WTC11 (cell line): ENCODE measurements at regions not wholly inside any gene's neighbourhood (a gene's known extent, or its start where the extent isn't known, plus 50 kb on each side); places are given as distances from the start of the nearest gene placed in this dataset.

Source experiments
- ATAC-seq: fragments of 200-7000 bp; cut with Tn5 transposase; 2 replicates; pipeline ENCODE4 v1.10.0; 2021; ENCODE audit warnings: mild to moderate bottlenecking, moderate library complexity
- CTCF ChIA-PET: fragments of 300-600 bp; sonication (Branson Sonifier 250); formaldehyde crosslinking; loops from one replicate; lab custom pipeline; 2021; ENCODE audit warnings: antibody characterized with exemption; lab: Charles Lee
- POLR2A ChIA-PET: fragments of 350-600 bp; sonication (Branson Sonifier 250); formaldehyde crosslinking; loops from one replicate; lab custom pipeline; 2021; ENCODE audit warnings: antibody characterized with exemption; lab: Charles Lee
- DNase-seq: peaks from one replicate; pipeline ENCODE4 v3.0.0; 2021; ENCODE audit warnings: low spot score
- H3K27ac Mint-ChIP-seq: 2 replicates; pipeline ENCODE4 v1.8.0; 2021; ENCODE audit warnings: mixed read lengths
- H3K27me3 Mint-ChIP-seq: 2 replicates; pipeline ENCODE4 v1.8.0; 2021; ENCODE audit warnings: low read depth, mild to moderate bottlenecking, moderate library complexity, mixed read lengths
- H3K36me3 Mint-ChIP-seq: 2 replicates; pipeline ENCODE4 v1.8.0; 2021; ENCODE audit warnings: mixed read lengths
- H3K4me1 Mint-ChIP-seq: 2 replicates; pipeline ENCODE4 v1.8.0; 2022; ENCODE audit warnings: mixed read lengths
- H3K4me3 Mint-ChIP-seq: 2 replicates; pipeline ENCODE4 v1.8.0; 2021; ENCODE audit warnings: mild to moderate bottlenecking, moderate library complexity, mixed read lengths
- H3K9me3 Mint-ChIP-seq: 2 replicates; pipeline ENCODE4 v1.8.0; 2021; ENCODE audit warnings: mixed read lengths
- CREB1 ChIP-seq: sonication (generic); formaldehyde crosslinking; IDR thresholded peaks from 2 replicates; pipeline ENCODE4 v1.8.0; 2023; ENCODE audit warnings: mild to moderate bottlenecking, missing genetic modification reagents
- FOXK1 ChIP-seq: sonication (generic); formaldehyde crosslinking; IDR thresholded peaks from 2 replicates; pipeline ENCODE4 v1.8.0; 2022; ENCODE audit warnings: mild to moderate bottlenecking, moderate library complexity, missing genetic modification reagents
- GABPB1 ChIP-seq: sonication (generic); formaldehyde crosslinking; IDR thresholded peaks from 2 replicates; pipeline ENCODE4 v1.8.1; 2023; ENCODE audit warnings: mild to moderate bottlenecking, missing genetic modification reagents
- GRHL2 ChIP-seq: fragments of 250-450 bp; sonication (Bioruptor Pico); IDR thresholded peaks from 2 replicates; pipeline ENCODE4 v1.8.0; 2022; ENCODE audit warnings: mild to moderate bottlenecking, moderate library complexity; ENCODE audit not compliant: insufficient replicate concordance, severe bottlenecking
- GTF2I ChIP-seq: fragments of 250-450 bp; sonication (Bioruptor Pico); conservative IDR thresholded peaks from 2 replicates; pipeline ENCODE4 v1.4.0; 2021; ENCODE audit warnings: mild to moderate bottlenecking
- JUN ChIP-seq: sonication (generic); formaldehyde crosslinking; IDR thresholded peaks from 2 replicates; pipeline ENCODE4 v1.8.0; 2023; ENCODE audit warnings: mild to moderate bottlenecking, missing genetic modification reagents
- KAT7 ChIP-seq: sonication (generic); formaldehyde crosslinking; IDR thresholded peaks from 2 replicates; pipeline ENCODE4 v1.8.1; 2023; ENCODE audit warnings: missing genetic modification reagents, mild to moderate bottlenecking, borderline replicate concordance
- MXD4 ChIP-seq: fragments of 250-450 bp; sonication (Bioruptor Pico); IDR thresholded peaks from 2 replicates; pipeline ENCODE4 v1.8.0; 2021; ENCODE audit warnings: mild to moderate bottlenecking, moderate library complexity, borderline replicate concordance
- OVOL2 ChIP-seq: fragments of 250-450 bp; sonication (Bioruptor Pico); IDR thresholded peaks from 2 replicates; pipeline ENCODE4 v1.9.0; 2021; ENCODE audit warnings: mild to moderate bottlenecking, borderline replicate concordance
- RELA ChIP-seq: sonication (generic); formaldehyde crosslinking; IDR thresholded peaks from 2 replicates; pipeline ENCODE4 v1.8.1; 2022; ENCODE audit warnings: missing genetic modification reagents, mild to moderate bottlenecking, borderline replicate concordance
- SMAD3 ChIP-seq: sonication (generic); formaldehyde crosslinking; IDR thresholded peaks from 2 replicates; pipeline ENCODE4 v1.8.0; 2022; ENCODE audit warnings: missing genetic modification reagents, mild to moderate bottlenecking, borderline replicate concordance
- SP1 ChIP-seq: sonication (generic); formaldehyde crosslinking; conservative IDR thresholded peaks from 2 replicates; pipeline ENCODE4 v1.8.1; 2022; ENCODE audit warnings: missing genetic modification reagents
- TEAD4 ChIP-seq: sonication (generic); formaldehyde crosslinking; IDR thresholded peaks from 2 replicates; pipeline ENCODE4 v1.8.0; 2022; ENCODE audit warnings: mild to moderate bottlenecking, missing genetic modification reagents
- ZNF121 ChIP-seq: sonication (generic); formaldehyde crosslinking; IDR thresholded peaks from 2 replicates; pipeline ENCODE4 v1.8.0; 2023; ENCODE audit warnings: missing genetic modification reagents
- ZNF138 ChIP-seq: sonication (generic); formaldehyde crosslinking; conservative IDR thresholded peaks from 2 replicates; pipeline ENCODE4 v1.8.1; 2022; ENCODE audit warnings: mild to moderate bottlenecking, moderate library complexity, missing genetic modification reagents
- ZNF396 ChIP-seq: fragments of 250-450 bp; sonication (Bioruptor Pico); IDR thresholded peaks from 2 replicates; pipeline ENCODE4 v1.8.0; 2021; ENCODE audit warnings: mild to moderate bottlenecking, moderate library complexity, borderline replicate concordance
- ZNF423 ChIP-seq: fragments of 250-450 bp; sonication (Bioruptor Pico); IDR thresholded peaks from 2 replicates; pipeline ENCODE4 v2.1.2; 2022; ENCODE audit warnings: mild to moderate bottlenecking, moderate library complexity
- TF ChIP-seq, protein P1 (sequence below): sonication (generic); formaldehyde crosslinking; IDR thresholded peaks from 2 replicates; pipeline ENCODE4 v1.8.0; 2022; ENCODE audit warnings: missing genetic modification reagents
- TF ChIP-seq, protein P2 (sequence below): sonication (generic); formaldehyde crosslinking; IDR thresholded peaks from 2 replicates; pipeline ENCODE4 v1.8.1; 2023; ENCODE audit warnings: mild to moderate bottlenecking, missing genetic modification reagents
- TF ChIP-seq, protein P3 (sequence below): sonication (generic); formaldehyde crosslinking; IDR thresholded peaks from 2 replicates; pipeline ENCODE4 v1.8.0; 2022; ENCODE audit warnings: mild to moderate bottlenecking, missing genetic modification reagents
- TF ChIP-seq, protein P4 (sequence below): sonication (generic); formaldehyde crosslinking; IDR thresholded peaks from 2 replicates; pipeline ENCODE4 v1.8.1; 2022; ENCODE audit warnings: low read depth, missing genetic modification reagents, borderline replicate concordance
- TF ChIP-seq, protein P5 (sequence below): sonication (generic); formaldehyde crosslinking; IDR thresholded peaks from 2 replicates; pipeline ENCODE4 v1.8.0; 2022; ENCODE audit warnings: mild to moderate bottlenecking, missing genetic modification reagents
- TF ChIP-seq, protein P6 (sequence below): fragments of 250-450 bp; sonication (Bioruptor Pico); IDR thresholded peaks from 2 replicates; pipeline ENCODE4 v1.9.0; 2021; ENCODE audit warnings: mild to moderate bottlenecking
- TF ChIP-seq, protein P7 (sequence below): sonication (generic); formaldehyde crosslinking; IDR thresholded peaks from 2 replicates; pipeline ENCODE4 v1.8.1; 2022; ENCODE audit warnings: mild to moderate bottlenecking, missing genetic modification reagents, moderate library complexity, borderline replicate concordance

DNA sequence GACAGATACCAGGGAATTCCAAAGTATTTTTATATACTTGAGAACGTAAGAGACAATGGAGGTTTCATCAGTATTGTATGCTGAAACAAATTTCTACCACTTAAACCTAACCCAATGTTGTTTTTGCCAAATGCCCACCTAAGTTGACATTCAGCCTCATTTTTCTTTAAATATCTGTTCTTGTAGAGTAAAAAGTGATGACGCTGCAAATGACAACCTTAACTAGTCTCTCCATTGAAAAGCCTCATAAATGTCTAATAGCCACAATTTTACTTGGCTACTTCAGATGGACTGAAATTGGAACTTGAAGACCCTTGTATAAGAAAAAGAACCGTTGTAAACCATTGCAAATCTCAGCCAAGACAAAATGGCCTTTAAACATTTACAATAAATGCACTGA is 176.9 kb downstream of the CRPPA start (continued):
- no peak for TF ChIP-seq SP1
- no peak for TF ChIP-seq GRHL2 (CRISPR knock-in tag)
- no peak for TF ChIP-seq ZNF138 (CRISPR knock-in tag)
- no peak for TF ChIP-seq CREB1 (CRISPR knock-in tag)

DNA sequence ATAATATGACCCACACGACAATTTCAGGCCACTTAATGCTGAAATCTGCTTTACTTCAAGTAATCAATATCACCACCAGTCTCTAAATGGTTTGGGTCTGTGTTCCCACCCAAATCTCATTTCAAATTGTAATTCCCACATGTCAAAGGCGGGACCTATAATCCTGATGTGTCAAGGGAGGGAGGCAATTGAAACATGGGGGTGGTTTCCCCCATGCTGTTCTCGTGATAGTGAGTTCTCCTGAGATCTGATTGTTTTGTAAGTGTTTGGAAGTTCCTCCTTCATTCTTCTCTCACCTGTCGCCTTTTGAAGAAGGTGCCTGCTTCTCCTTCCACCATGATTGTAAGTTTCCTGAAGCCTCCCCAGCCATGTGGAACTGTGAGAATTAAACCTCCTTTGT is 178.4 kb downstream of the CRPPA start:
- ATAC-seq (no peak), DNase-seq (no peak)
- Mint-ChIP-seq H3K36me3 (no peaks in the 10 kb centered on the region), H3K27me3 (no peaks in the 10 kb centered on the region), H3K4me1 (peaks cover 5% of the 10 kb centered on the region), H3K4me3 (no peak overlapping the region), H3K9me3 (no peaks in the 10 kb centered on the region), H3K27ac (no peak overlapping the region)
- CTCF ChIA-PET: no interaction called here
- POLR2A ChIA-PET: no interaction called here
- TF ChIP-seq TEAD4 (CRISPR knock-in tag): no peak
- TF ChIP-seq, protein P1, sequence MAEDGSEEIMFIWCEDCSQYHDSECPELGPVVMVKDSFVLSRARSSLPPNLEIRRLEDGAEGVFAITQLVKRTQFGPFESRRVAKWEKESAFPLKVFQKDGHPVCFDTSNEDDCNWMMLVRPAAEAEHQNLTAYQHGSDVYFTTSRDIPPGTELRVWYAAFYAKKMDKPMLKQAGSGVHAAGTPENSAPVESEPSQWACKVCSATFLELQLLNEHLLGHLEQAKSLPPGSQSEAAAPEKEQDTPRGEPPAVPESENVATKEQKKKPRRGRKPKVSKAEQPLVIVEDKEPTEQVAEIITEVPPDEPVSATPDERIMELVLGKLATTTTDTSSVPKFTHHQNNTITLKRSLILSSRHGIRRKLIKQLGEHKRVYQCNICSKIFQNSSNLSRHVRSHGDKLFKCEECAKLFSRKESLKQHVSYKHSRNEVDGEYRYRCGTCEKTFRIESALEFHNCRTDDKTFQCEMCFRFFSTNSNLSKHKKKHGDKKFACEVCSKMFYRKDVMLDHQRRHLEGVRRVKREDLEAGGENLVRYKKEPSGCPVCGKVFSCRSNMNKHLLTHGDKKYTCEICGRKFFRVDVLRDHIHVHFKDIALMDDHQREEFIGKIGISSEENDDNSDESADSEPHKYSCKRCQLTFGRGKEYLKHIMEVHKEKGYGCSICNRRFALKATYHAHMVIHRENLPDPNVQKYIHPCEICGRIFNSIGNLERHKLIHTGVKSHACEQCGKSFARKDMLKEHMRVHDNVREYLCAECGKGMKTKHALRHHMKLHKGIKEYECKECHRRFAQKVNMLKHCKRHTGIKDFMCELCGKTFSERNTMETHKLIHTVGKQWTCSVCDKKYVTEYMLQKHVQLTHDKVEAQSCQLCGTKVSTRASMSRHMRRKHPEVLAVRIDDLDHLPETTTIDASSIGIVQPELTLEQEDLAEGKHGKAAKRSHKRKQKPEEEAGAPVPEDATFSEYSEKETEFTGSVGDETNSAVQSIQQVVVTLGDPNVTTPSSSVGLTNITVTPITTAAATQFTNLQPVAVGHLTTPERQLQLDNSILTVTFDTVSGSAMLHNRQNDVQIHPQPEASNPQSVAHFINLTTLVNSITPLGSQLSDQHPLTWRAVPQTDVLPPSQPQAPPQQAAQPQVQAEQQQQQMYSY (CRISPR knock-in tag): no peak
- no peak for TF ChIP-seq ZNF121
- no peak for TF ChIP-seq ZNF423 (CRISPR knock-in tag)
- TF ChIP-seq, protein P2, sequence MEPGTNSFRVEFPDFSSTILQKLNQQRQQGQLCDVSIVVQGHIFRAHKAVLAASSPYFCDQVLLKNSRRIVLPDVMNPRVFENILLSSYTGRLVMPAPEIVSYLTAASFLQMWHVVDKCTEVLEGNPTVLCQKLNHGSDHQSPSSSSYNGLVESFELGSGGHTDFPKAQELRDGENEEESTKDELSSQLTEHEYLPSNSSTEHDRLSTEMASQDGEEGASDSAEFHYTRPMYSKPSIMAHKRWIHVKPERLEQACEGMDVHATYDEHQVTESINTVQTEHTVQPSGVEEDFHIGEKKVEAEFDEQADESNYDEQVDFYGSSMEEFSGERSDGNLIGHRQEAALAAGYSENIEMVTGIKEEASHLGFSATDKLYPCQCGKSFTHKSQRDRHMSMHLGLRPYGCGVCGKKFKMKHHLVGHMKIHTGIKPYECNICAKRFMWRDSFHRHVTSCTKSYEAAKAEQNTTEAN (CRISPR knock-in tag): no peak
- no peak for TF ChIP-seq ZNF396 (CRISPR knock-in tag)
- TF ChIP-seq, protein P3, sequence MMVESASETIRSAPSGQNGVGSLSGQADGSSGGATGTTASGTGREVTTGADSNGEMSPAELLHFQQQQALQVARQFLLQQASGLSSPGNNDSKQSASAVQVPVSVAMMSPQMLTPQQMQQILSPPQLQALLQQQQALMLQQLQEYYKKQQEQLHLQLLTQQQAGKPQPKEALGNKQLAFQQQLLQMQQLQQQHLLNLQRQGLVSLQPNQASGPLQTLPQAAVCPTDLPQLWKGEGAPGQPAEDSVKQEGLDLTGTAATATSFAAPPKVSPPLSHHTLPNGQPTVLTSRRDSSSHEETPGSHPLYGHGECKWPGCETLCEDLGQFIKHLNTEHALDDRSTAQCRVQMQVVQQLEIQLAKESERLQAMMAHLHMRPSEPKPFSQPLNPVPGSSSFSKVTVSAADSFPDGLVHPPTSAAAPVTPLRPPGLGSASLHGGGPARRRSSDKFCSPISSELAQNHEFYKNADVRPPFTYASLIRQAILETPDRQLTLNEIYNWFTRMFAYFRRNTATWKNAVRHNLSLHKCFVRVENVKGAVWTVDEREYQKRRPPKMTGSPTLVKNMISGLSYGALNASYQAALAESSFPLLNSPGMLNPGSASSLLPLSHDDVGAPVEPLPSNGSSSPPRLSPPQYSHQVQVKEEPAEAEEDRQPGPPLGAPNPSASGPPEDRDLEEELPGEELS (CRISPR knock-in tag): no peak
- TF ChIP-seq OVOL2 (CRISPR knock-in tag): no peak
- TF ChIP-seq FOXK1 (CRISPR knock-in tag): no peak
- TF ChIP-seq, protein P4, sequence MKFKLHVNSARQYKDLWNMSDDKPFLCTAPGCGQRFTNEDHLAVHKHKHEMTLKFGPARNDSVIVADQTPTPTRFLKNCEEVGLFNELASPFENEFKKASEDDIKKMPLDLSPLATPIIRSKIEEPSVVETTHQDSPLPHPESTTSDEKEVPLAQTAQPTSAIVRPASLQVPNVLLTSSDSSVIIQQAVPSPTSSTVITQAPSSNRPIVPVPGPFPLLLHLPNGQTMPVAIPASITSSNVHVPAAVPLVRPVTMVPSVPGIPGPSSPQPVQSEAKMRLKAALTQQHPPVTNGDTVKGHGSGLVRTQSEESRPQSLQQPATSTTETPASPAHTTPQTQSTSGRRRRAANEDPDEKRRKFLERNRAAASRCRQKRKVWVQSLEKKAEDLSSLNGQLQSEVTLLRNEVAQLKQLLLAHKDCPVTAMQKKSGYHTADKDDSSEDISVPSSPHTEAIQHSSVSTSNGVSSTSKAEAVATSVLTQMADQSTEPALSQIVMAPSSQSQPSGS: no peak
- no peak for TF ChIP-seq MXD4
- no peak for TF ChIP-seq GABPB1 (CRISPR knock-in tag)
- no peak for TF ChIP-seq JUN

DNA sequence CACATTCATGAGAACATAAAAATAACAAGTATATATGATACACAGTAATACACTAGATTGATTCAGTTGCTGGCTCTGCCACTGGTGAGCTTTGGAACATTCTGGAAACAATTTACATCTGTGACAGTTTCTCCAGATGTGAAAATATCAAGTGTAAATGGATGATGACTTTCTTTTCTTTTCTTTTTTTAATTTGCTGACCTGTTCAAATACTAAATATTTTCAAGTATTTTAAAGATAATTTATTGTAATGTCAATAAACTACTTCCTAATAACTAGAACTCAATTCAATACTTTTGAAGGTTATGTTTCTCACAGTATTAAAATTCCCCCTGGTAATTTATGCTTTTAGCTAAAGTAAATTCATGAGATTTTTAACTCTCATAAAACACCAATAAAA is 180.3 kb downstream of the CRPPA start:
- DNase-seq (no peak), ATAC-seq (no peak)
- H3K9me3 Mint-ChIP-seq: no peaks in the 10 kb centered on the region
- POLR2A ChIA-PET: no interaction called here
- H3K4me3 Mint-ChIP-seq: no peak overlapping the region
- H3K4me1 Mint-ChIP-seq: peaks cover 5% of the 10 kb centered on the region
- no peaks in the 10 kb centered on the region for H3K36me3 Mint-ChIP-seq
- no peak overlapping the region for H3K27ac Mint-ChIP-seq
- CTCF ChIA-PET: interaction anchor here (0.7 kb wide), 1 partner anchor 445 kb away, joined by 5 read pairs; no protein-coding TSS in a partner anchor
- no peaks in the 10 kb centered on the region for H3K27me3 Mint-ChIP-seq
- TF ChIP-seq, protein P5, sequence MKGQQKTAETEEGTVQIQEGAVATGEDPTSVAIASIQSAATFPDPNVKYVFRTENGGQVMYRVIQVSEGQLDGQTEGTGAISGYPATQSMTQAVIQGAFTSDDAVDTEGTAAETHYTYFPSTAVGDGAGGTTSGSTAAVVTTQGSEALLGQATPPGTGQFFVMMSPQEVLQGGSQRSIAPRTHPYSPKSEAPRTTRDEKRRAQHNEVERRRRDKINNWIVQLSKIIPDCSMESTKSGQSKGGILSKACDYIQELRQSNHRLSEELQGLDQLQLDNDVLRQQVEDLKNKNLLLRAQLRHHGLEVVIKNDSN (CRISPR knock-in tag): no peak
- TF ChIP-seq RELA (CRISPR knock-in tag): no peak
- no peak for TF ChIP-seq KAT7
- TF ChIP-seq SMAD3 (CRISPR knock-in tag): no peak
- TF ChIP-seq GTF2I (CRISPR knock-in tag): no peak
- TF ChIP-seq, protein P6, sequence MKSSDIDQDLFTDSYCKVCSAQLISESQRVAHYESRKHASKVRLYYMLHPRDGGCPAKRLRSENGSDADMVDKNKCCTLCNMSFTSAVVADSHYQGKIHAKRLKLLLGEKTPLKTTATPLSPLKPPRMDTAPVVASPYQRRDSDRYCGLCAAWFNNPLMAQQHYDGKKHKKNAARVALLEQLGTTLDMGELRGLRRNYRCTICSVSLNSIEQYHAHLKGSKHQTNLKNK (CRISPR knock-in tag): no peak
- TF ChIP-seq, protein P2 (CRISPR knock-in tag): no peak
- TF ChIP-seq, protein P7, sequence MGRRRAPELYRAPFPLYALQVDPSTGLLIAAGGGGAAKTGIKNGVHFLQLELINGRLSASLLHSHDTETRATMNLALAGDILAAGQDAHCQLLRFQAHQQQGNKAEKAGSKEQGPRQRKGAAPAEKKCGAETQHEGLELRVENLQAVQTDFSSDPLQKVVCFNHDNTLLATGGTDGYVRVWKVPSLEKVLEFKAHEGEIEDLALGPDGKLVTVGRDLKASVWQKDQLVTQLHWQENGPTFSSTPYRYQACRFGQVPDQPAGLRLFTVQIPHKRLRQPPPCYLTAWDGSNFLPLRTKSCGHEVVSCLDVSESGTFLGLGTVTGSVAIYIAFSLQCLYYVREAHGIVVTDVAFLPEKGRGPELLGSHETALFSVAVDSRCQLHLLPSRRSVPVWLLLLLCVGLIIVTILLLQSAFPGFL (CRISPR knock-in tag): no peak
